ENCODE measurements at regions not wholly inside any gene's neighbourhood (a gene's known extent, or its start where the extent isn't known, plus 50 kb on each side); places are given as distances from the start of the nearest gene placed in this dataset.

- TF ChIP-seq CTCF (IDR thresholded peaks at IDR 0.05): no peak
- intact Hi-C loops (cut with DNase I): no loop called here
Observed at GRCh38 chr5:110812639-110813038, 73.8 kb downstream of the SLC25A46 start.

GRCh38 chr5:110815916-110816605 lies 77.3 kb downstream of the SLC25A46 start:
- H3K27me3 ChIP-seq: no peaks in the 10 kb centered on the region
- intact Hi-C loops (cut with DNase I): no loop called here
- H3K9me3 ChIP-seq: no peaks in the 10 kb centered on the region
- DNase-seq: no peak
- no peaks in the 10 kb centered on the region for H3K4me1 ChIP-seq
- H3K27ac ChIP-seq: no peak overlapping the region
- no peak for TF ChIP-seq CTCF (IDR thresholded peaks at IDR 0.05)
- H3K4me3 ChIP-seq: no peak overlapping the region
- H3K36me3 ChIP-seq: no peaks in the 10 kb centered on the region
- H3K9ac ChIP-seq (ENCODE audit: low read depth in 2 of 2, low read length in 2 of 2): no peak overlapping the region

More at GRCh38 chr5:110812639-110813038, 73.8 kb downstream of the SLC25A46 start:
- no peak overlapping the region for H3K9ac ChIP-seq (ENCODE audit: low read depth in 2 of 2, low read length in 2 of 2)
- H3K27ac ChIP-seq: no peak overlapping the region
- no peaks in the 10 kb centered on the region for H3K36me3 ChIP-seq
- no peaks in the 10 kb centered on the region for H3K27me3 ChIP-seq
- no peaks in the 10 kb centered on the region for H3K9me3 ChIP-seq
- no peak for DNase-seq
- no peak overlapping the region for H3K4me3 ChIP-seq
- no peaks in the 10 kb centered on the region for H3K4me1 ChIP-seq

- DNase-seq: no peak
Observed at GRCh38 chr5:110817459-110817858, 78.7 kb downstream of the SLC25A46 start.

GRCh38 chr5:110823571-110823970 lies 84.8 kb downstream of the SLC25A46 start:
- Histone ChIP-seq H3K27me3 (no peaks in the 10 kb centered on the region), H3K36me3 (no peaks in the 10 kb centered on the region), H3K27ac (no peak overlapping the region), H3K4me3 (no peak overlapping the region), H3K4me1 (no peaks in the 10 kb centered on the region), H3K9me3 (no peaks in the 10 kb centered on the region), H3K9ac (ENCODE audit: low read depth in 2 of 2, low read length in 2 of 2) (no peak overlapping the region)
- TF ChIP-seq CTCF (IDR thresholded peaks at IDR 0.05): no peak
- DNase-seq: no peak
- intact Hi-C loops (cut with DNase I): no loop called here

More at GRCh38 chr5:110817459-110817858, 78.7 kb downstream of the SLC25A46 start:
- Histone ChIP-seq H3K9me3 (no peaks in the 10 kb centered on the region), H3K36me3 (no peaks in the 10 kb centered on the region), H3K4me3 (no peak overlapping the region), H3K9ac (ENCODE audit: low read depth in 2 of 2, low read length in 2 of 2) (no peak overlapping the region), H3K27ac (no peak overlapping the region), H3K27me3 (no peaks in the 10 kb centered on the region), H3K4me1 (no peaks in the 10 kb centered on the region)
- intact Hi-C loops (cut with DNase I): no loop called here
- no peak for TF ChIP-seq CTCF (IDR thresholded peaks at IDR 0.05)

- TF ChIP-seq CTCF (IDR thresholded peaks at IDR 0.05): no peak
- H3K9me3 ChIP-seq: no peaks in the 10 kb centered on the region
- no peaks in the 10 kb centered on the region for H3K36me3 ChIP-seq
- no peak overlapping the region for H3K4me3 ChIP-seq
- H3K27ac ChIP-seq: no peak overlapping the region
- H3K9ac ChIP-seq (ENCODE audit: low read depth in 2 of 2, low read length in 2 of 2): no peak overlapping the region
- no peaks in the 10 kb centered on the region for H3K4me1 ChIP-seq
- intact Hi-C loops (cut with DNase I): no loop called here
- no peak for DNase-seq
- no peaks in the 10 kb centered on the region for H3K27me3 ChIP-seq
Observed at GRCh38 chr5:110824936-110825441, 86.2 kb downstream of the SLC25A46 start.

All from colonic mucosa (tissue), 4 donors.